ENCODE measurements at regions not wholly inside any gene's neighbourhood (a gene's known extent, or its start where the extent isn't known, plus 50 kb on each side); places are given as distances from the start of the nearest gene placed in this dataset.
"Not testable (repeated sequence)": the region's sequence is repeated elsewhere in the genome, so short reads cannot be mapped to it uniquely, and the experiment has no call there.

- DNase-seq (ENCODE audit: low read depth), result no peak
Observed at GRCh38 chr13:27327633-27328032, 57.0 kb downstream of the RASL11A start.

DNA sequence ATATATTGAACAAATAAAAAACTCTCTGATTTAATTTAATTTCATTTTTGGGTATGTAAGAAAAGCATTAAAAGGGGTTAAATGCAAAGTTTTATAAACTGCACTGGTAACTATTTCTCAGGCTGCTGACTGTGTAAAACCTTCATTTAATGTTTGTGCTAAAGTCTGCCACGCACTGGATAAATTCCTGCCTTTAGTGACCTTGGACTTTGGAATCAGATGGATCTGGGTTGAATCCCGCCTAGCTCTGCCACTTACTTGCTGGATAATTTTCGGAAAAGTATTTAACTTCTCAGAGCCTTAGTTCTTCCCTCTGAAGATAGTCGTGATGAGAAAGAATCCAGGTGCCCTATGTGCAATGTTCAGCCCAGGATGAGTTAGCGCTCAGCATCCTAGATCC is 58.6 kb downstream of the RASL11A start:
- no peak for DNase-seq (ENCODE audit: low read depth)

GRCh38 chr13:27334774-27335435 is 64.3 kb downstream of the RASL11A start:
- DNase-seq (ENCODE audit: low read depth), result no peak

DNA sequence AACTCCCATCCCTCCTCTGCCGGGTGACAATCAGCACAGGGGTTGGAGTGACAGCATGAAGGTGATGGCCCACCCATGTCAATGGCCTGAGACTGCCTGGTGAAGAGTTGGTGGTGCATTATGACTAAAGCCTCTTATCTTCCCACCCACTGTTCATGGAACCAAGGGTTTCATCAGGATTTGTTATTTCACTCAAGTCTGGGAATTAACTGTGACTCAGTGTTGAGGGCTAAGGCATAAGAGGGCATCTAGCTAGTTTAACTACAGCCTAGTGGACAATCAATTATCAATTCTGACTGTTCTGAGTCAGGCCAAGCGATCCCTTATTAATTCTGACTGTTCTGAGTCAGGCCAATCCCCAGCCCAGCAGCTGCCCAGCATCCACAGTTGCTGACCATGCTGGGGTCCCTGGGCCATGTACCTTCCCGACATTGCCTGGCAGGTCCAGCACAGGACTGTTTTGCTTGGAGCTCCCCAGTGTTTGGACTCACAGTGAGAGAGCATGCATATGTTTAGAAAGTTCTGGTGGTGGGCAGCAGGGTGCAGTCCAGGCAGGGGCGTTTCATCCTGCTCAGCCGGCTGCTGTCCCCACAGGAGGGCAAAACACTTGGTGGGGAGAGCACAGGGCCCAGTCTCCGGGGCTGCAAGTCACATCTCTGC is 65.5 kb downstream of the RASL11A start:
- DNase-seq (ENCODE audit: low read depth), result no peak

DNA sequence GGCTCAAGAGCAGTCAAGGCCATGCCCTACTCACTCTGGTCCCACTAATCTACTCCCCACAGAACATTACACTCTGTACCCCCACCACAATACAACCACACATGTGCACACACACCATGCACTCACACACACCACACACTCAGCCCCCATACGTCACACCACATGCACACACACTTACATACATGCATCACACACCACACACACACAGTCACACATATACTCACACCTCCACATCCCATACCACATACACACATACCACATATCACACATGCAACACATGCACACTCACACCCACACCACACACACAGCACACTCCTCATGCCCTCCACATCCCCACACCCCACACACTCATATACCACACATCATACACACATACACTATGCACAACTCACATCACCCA is 67.6 kb downstream of the RASL11A start:
- DNase-seq (ENCODE audit: low read depth), result no peak

- no peak for DNase-seq (ENCODE audit: low read depth)
Observed at GRCh38 chr13:27338816-27339215, 68.2 kb downstream of the RASL11A start.

- DNase-seq (ENCODE audit: low read depth), result no peak
Observed at GRCh38 chr13:27339299-27339698, 68.7 kb downstream of the RASL11A start.

DNA sequence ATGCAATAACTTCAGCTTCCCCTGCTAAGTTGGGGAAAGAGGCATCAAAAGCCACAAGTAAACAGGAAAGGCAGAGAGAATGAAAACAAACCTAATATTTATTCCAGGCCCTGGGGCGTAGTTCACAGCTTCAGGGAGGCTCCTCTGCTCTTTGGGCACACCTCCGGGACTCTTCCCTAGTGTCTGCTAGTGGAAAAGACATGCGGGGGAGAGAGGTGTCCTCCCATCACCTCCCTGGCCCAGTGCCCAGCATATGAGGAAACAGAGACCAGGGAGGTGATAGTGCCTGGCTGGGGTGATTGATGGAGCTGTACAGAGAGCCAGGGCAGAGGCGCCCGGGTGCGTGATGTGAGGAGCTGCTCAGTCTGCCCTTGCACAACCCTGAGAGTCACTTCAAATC is 71.0 kb downstream of the RASL11A start:
- no peak for DNase-seq (ENCODE audit: low read depth)

DNA sequence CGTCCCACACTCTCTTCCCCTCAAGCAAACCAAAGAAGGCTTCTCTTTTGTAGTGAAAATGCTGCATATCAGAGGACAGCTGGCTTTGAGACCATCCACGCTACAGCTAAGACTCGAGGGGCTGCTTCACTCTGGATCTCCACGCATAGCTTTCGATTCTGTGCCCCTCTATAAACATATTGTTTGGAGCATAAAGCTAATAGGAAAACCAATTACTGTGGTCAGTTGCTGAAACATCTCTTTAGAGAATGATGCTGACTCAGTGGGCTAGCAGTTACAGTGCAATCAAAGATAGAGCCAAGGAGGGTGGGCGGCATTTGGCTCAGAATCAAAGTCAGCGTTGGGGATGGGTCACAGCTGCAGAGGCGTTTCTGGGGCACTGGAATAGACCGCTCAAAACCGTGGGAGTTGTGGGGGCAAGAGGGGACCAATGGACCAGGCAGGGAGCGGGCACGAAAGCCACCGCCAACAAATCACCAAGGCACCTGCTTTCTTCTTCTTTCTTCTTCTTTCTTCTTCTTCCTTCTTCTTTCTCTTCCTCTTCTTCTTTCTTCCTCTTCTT is 76.7 kb downstream of the RASL11A start:
- no peak for DNase-seq (ENCODE audit: low read depth)

- no peak for DNase-seq (ENCODE audit: low read depth)
Observed at GRCh38 chr13:27348461-27348860, 76.0 kb upstream of the GTF3A start.

DNA sequence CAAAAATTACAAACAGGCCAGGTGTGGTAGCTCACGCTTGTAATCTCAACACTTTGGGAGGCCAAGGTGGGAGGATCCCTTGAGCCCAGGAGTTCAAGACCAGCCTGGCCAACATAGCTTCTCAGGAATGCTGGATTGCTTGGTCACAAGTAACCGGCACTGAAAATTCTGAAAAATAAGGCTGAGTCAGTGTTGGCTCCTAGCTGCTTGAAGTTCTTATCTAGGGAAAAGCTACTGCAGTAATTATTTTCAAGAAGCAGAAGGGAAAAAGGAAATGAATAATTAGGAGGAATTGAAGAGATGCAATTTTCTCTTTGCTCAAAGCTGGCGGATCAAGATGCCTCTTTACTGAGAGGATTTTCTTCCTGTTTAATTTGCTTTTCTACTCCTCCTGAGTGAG is 75.0 kb upstream of the GTF3A start:
- DNase-seq (ENCODE audit: low read depth), result no peak

- DNase-seq (ENCODE audit: low read depth), result not testable (repeated sequence)
Observed at GRCh38 chr13:27350825-27351224, 73.6 kb upstream of the GTF3A start.

- DNase-seq (ENCODE audit: low read depth), result no peak
Observed at GRCh38 chr13:27352698-27353097, 71.7 kb upstream of the GTF3A start.

- DNase-seq (ENCODE audit: low read depth), result no peak
Observed at GRCh38 chr13:27353166-27353583, 71.2 kb upstream of the GTF3A start.

DNA sequence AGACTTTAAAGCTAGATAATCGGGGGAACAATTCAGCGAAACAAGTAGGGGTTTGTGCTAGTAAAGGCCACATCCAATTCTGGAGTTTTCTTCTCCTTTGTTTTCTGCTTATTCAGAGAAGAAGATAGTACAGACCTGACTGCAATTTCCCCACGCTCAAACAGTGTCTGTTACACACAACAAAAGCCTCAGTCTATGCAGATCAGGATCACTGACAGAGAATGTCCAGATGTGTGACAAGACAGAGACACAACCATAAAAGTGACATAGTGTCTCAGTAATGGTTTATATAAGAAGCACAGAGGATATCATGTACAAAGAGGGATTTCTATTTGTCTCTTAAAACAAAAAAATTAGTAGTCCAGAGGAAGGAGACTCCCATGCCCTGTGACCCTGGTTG is 70.7 kb upstream of the GTF3A start:
- DNase-seq (ENCODE audit: low read depth), result no peak

DNA sequence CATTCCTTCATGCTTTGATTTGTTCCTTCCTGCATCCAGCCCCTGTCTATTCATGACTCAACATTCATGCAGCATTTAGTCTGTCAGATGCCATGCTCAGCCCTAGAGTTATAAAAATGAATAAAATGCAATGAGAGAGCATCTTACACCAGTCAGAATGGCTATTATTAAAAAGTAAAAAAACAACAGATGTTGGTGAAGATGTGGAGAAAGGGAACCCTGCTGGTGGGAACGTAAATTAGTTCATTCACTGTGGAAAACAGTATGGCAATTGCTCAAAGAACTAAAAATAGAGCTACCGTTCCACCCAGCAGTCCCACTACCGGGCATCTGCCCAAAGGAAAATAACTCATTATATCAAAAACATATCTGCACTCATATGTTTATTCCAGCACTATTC is 70.0 kb upstream of the GTF3A start:
- DNase-seq (ENCODE audit: low read depth), result no peak

DNA sequence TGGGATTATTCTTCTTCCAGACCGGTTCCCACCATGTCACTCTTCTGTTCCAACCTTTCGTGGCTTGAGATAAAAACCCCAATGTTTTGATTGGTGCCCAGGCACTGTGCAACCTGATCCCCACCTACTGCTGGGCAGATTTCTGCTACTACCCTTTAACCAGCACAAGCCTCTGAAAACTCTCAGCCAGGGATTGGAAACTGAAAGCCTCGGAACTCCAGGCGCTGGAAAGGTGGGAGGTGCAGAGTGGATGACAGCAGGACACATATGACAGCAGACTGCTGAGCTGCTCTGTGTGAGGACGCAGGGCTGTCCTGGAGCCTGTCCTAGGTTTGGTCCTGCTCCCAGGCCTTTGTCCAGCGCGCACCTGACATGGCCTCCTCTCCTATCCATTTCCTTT is 68.5 kb upstream of the GTF3A start:
- no peak for DNase-seq (ENCODE audit: low read depth)

DNA sequence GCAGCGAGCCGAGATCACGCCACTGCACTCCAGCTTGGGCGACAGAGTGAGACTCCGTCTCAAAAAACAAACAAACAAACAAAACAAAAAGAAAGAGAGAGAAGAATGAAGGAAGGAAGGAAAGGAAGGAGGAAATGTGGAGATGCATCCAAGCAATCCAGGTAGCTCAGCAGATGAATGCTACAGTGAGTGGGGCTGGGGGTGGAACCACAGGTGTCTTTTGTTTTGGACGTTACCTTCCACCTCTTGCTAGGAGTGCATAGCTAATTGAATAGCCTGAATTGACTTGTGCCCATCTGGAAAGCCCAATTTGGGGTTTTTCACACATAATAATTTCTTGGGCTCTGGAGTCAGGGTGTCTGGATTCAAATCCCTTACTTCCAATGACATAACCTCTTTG is 66.0 kb upstream of the GTF3A start:
- no peak for DNase-seq (ENCODE audit: low read depth)

GRCh38 chr13:27359199-27359821 is 65.1 kb upstream of the GTF3A start:
- no peak for DNase-seq (ENCODE audit: low read depth)

DNA sequence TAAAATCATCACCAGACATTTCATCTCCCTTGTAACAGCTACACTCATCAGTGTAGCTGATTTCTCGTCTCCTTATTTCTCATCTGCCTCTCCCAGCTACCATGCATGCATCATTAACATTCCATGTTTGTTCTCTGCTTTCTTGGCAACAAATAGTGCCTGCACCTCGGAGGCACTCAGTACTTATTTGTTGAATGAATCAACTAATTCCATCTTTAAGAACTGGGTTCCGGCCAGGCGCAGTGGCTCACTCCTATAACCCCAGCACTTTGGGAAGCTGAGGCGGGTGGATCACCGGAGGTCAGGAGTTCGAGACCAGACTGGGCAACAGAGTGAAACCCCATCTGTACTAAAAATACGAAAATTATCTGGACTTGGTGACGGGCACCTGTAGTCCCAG is 63.9 kb upstream of the GTF3A start:
- DNase-seq (ENCODE audit: low read depth), result no peak

GRCh38 chr13:27362064-27362751 is 62.2 kb upstream of the GTF3A start:
- peak; percentile 68 for DNase-seq (ENCODE audit: low read depth)

DNA sequence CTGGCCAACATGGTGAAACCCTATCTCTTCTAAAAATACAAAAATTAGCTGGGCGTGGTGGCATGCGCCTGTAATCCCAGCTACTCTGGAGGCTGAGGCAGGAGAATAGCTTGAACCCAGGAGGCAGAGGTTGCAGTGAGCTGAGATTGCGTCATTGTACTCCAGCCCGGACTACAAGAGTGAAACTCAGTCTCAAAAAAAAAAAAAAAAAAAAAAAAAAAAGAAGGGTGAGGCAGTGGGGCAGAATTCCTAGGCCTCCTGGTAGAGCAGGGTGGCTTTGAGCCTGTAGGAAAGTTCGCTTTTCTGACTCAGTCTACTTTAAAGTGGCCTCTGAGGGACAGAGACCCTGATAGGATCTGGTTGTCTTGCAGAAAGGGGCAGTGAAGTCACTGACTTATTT is 60.8 kb upstream of the GTF3A start:
- DNase-seq (ENCODE audit: low read depth), result not testable (repeated sequence)

- no peak for DNase-seq (ENCODE audit: low read depth)
Observed at GRCh38 chr13:27367570-27367969, 56.8 kb upstream of the GTF3A start.
